ENCODE measurements at regions not wholly inside any gene's neighbourhood (a gene's known extent, or its start where the extent isn't known, plus 50 kb on each side); places are given as distances from the start of the nearest gene placed in this dataset.
"Not testable (repeated sequence)": the region's sequence is repeated elsewhere in the genome, so short reads cannot be mapped to it uniquely, and the experiment has no call there.

DNA sequence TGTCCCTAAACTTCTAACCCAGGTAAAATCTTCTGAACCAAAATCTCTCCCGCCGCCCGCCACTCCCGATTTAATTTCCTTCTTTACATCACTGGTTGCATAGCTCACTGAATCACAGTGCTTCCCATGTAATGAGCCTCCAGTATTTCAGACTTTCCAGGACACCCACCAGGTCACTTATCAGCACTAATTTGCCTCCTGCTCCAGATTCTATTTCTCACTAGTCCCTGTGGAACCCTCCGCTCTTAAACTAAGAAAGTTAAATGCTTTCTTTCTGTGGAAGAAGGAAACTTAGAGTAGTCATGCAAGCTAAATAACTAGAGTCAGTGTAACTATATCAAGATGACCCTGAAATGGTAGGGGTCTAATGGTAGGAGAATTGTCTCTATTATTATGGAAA lies 106.6 kb upstream of the OPCML start:
- no peak for DNase-seq (ENCODE audit: low read depth)

DNA sequence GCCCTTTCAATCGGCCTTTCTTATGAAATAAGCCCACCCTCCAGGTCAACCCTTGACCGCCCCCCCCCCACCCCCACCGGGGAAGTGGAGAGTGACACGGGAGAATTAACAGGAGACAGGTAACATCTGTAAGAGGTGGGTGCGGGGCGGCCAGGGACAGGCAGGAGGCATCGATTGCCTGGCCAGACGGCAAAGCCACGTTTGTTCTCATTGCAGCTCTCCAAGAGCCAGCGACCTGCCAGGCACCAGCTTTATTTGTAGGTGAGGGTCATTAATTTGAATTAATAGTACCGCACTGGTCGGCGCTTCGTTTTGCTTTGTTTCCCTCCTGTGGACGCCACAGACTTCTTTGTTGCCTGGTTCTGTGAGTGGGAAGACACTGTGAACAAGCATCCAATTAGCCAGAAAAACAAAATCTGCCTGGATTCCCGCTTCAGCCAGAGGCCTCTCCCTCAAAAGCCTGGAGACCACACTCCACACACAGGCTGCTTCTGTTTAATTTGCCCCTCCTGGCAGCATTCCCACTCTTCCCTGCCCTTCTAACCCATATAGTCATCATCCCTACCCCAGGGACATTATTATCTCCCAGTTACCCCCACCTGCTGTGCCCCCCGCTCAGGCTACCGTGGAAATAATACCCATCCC lies 104.5 kb upstream of the OPCML start:
- no peak for DNase-seq (ENCODE audit: low read depth)

DNA sequence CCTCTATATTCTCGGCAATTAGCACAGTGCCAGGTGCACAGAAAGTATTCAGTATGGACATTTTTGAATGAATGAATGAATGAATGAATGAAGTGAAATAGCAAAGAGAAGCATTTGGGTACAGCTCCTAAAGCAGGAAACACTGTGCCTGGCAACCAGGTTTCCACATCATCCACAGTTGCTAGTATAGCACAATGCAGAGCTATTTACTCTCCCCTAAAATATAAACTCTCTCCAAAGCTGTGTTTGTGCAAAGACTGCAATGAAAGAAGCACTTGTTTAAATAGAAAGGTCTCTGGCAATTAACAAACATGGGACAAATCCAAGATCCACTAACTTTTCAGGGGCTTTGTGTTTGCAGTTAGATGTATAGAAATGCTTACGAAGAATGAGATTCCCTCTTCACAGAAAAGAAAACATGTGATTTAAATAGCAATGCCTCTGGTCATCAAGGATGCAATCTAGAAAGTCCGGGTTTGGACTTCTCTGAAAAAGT lies 103.0 kb upstream of the OPCML start:
- no peak for DNase-seq (ENCODE audit: low read depth)

DNA sequence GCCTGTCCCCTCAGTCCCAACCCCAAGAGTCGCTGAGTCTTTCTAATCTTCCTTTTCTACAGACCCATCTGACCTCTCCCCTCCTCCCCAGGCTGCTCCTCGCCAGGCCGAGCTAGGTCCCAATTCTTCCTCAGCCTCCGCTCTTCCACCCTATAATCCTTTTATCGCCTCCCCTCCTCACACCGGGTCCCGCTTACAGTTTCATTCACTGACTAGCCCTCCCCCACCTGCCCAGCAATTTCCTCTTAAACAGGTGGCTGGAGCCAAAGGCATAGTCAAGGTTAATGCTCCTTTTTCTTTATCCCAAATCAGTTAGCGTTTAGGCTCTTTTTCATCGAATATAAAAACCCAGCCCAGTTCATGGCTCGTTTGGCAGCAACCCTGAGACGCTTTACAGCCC lies 96.1 kb upstream of the OPCML start:
- DNase-seq (ENCODE audit: low read depth), result not testable (repeated sequence)

DNA sequence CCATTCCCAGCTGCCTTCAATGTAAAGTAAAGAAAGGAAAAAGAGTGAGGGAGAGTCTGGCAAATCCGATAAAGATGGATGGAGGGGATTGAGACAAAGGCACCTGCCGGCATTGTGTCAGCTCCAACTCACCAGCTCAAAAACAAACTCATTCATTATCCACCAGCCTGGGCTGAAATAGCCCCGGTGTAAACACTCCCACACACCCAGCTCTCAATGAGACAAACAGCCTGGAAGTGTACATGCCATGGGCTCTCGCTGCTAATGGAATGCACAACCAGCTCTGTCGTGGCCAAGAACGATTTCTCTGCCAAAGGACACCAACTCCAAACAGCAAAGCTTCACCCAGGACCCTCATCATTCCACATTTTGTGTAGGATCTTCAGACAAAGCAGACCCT lies 89.3 kb upstream of the OPCML start:
- DNase-seq (ENCODE audit: low read depth), result no peak

DNA sequence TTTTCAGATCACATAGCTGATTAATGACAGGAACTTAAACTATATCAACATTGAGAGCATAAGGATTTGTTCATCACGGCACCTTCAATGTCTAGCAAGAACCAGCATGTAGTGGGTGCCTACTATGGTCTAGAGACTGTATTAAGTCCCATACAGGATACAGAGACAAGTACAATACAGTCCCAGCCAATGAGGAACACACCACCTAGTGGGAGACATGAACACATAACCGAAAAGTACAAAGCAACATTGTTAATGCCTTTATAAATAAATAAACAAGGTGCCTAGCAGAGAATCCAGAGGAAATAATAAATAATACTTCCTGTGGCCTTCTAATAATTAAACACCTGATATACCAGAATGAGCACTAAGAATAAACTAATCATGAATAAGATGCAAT lies 87.7 kb upstream of the OPCML start:
- DNase-seq (ENCODE audit: low read depth), result no peak

DNA sequence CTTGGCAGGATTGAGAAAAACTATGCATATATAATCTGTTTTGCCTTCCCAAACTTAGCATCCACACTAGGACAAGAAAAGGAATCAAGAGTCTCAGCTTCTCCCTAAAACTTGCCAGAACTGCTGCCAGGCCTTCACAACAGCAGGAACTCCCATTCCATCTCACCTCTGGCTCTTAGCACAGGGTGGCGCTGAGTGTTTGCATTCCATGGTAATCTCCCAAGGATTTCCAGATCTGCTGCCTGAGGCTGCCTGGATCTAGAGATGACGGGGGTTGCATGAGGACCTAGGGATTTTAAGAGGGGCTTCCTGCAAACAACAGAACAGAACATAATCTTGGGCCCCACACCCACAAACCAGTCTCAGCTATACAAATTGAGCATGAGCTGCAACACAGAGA lies 87.1 kb upstream of the OPCML start:
- DNase-seq (ENCODE audit: low read depth), result no peak

DNA sequence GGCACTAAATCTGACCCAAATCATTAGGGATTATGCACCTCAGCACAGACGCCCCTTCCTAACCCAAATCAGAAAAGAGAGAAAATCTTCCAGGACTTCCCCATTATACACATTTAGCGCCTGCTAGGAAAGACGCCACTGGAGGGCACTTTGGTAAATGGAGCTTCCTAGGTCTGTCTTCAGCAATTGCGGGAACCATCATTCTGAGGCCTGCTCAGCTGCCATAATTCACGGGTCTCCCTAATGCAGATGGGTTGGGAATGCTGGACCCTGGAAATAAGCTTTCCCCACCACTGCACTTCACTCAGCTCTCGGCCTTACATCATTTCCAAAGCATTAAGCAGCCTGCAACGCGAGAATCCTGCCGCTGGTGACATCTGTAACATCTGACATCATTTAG lies 86.2 kb upstream of the OPCML start:
- DNase-seq (ENCODE audit: low read depth), result no peak

DNA sequence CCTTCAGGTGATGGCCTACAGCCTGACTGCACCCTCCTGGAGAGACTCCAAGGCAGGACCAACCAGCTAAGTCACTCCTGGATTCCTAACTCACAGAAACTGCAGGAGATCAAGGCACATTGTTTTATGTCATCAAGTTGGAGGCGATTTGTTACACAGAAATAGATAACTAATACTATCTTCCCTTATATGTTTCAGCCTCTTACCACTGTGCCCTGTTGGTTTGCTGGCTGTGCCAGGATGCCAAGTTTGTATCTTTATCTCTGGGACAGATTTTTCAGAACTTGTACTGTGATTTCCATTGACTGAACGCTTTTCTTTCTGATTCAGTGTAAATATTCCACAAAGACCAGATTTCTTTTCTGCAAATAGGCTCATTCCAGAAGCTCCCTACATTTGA lies 76.2 kb upstream of the OPCML start:
- DNase-seq (ENCODE audit: low read depth), result no peak

DNA sequence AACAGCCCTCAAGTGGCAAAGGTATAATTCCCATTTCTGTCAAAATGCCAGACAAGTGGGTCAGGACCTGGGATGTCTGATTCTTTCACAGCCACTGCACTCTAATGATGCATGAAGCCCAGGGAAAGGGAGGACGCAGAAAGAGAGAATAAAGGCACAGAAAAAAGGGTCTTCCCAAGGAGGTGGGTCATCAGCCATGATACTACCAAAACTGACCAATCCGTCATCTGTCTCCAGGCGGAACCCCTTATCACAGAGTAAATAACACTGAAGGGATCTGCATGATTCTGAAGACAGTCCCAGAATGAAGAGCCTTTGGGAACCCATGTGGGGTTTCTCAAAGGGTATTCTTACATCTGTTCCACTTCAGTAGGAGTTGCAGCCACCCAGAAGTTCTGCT lies 73.8 kb upstream of the OPCML start:
- DNase-seq (ENCODE audit: low read depth), result no peak

DNA sequence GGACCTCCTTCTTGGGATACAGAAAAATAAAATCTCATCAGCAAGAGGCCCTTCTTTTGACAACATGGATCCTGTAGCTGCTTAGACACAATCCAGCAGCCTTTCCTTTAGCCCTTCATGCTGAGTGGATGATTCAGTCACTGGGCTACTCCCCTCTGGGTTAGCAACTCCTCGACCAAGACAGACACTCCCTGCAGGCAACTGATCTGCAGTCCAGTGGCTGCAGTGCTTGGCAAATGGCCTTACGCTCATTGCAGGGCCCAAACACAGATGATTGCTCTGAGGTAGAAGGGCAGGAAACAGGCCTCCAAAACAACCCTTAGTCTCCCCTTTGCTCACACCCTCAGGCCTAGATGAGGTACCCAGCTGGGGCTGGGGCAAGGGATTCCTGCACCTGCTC lies 73.2 kb upstream of the OPCML start:
- DNase-seq (ENCODE audit: low read depth), result no peak

DNA sequence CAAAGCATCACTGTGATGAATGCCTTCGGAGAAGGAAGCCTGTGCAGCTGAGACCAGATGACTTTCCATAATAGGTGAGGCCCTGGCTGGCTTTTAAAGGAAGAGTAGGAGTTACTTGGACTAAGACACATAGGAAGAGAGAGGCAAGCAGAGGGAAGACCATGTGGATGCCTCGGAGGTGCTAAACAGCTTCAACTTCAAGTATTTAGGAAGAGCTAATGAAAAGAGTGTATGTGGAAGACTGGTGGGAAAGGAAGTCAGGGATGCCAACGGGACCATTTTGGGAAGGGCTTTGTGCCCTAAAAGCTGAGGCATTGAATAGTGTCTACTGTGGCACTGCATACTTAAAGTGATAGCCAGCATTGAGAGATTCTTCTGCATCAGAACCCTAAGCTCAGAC lies 69.3 kb upstream of the OPCML start:
- no peak for DNase-seq (ENCODE audit: low read depth)

DNA sequence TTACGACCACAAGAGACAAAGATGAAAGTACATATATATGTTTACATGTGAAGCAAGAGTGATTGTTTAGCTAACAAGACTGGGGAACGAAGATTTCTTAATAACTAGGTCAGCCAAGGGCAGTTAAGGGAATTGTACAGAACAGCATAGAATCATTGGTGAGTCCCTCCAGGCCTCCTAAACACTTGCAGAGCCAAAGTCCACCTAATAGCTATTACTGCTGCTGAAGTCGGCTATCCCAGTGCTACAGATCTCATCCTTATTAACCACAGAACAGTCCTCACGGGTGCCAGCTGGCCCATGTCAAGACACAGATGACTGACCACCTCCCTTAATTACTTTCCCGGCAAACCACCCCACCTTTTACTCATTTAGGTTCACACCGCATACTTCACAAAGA lies 68.5 kb upstream of the OPCML start:
- DNase-seq (ENCODE audit: low read depth), result no peak

DNA sequence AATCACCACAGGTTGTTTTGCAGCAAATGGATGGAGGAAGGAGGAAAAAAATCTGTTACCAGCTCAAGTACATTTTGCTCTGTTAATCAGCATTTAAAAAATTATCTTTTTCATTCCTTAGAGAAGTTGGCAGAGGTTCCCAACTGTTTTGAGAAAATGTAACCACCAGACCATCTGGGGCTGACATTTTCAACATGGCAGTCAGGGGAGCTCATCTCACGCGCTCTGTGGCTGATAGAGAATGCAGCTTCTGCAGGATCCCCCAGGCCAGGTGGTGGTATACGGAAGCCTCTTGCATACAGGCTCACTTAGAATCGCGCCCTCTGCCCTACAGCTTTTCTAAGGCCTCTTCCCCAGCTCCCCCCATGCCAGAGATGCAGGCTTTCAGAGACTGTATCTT lies 68.0 kb upstream of the OPCML start:
- DNase-seq (ENCODE audit: low read depth), result no peak

DNA sequence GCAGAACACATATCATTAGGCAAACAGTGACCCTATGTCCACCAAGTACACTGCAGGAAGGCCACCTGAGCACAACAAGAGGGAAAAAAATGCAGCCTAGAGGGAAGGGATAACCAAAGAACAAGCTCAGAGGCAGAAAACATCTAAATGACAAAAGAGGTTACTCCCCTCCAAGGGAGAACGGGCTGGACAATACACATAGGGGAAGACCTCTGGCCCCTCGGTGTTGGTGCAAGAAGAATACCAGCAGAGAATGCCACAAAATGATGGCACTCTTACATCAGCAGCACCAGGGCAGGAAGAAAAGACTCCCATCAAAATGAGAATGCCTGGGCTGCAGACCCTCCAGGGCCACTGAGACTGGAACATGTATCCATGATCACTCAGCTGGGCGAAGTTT lies 66.6 kb upstream of the OPCML start:
- DNase-seq (ENCODE audit: low read depth), result no peak

DNA sequence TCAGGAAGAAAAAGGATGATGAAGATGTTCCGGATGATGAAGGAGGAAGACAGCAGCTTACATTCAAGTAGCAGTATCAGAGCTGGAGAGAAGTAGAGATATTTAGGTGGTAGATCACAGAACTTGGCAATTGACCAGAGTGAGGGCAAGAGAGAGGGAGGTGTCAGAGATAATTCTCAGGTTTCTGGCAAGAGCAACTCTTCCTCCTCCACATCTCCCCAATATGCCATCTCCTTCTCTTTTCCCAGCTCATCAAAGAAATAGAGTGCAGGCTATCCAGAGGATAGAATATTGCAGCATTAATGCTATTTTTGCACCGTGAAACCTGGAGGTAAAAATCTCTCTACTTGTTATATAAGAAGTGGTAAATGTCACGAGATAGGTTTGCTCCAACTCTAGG lies 64.9 kb upstream of the OPCML start:
- DNase-seq (ENCODE audit: low read depth), result no peak

DNA sequence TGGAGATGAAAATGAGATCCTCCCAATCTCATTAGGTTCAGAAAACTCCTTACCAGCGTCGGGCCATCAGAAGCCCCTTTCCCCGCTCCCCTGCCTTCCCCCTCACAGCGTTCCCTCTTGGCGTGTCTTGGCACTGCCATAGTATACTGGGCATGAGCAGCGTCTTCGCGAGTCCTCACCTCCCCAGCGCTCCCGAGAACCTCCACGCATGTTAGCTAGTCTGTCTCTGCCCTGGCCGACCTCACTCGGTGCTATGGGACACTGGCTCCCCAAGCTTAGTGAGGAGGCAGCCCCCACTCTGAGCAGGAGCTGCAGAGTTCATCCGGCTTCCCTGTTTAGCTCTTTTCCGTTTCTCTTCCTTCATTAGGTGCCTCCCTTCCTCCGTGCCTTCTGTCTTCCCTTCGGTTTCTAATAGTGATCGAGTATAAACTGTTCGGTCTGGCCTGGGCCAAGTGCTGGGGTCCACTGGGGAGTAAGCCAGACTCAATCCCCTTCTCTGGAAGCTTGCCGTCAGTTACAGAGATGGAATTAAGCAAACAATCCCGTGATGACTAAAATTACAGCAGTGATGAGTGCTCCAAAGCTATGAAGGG lies 63.8 kb upstream of the OPCML start:
- DNase-seq (ENCODE audit: low read depth), result no peak

DNA sequence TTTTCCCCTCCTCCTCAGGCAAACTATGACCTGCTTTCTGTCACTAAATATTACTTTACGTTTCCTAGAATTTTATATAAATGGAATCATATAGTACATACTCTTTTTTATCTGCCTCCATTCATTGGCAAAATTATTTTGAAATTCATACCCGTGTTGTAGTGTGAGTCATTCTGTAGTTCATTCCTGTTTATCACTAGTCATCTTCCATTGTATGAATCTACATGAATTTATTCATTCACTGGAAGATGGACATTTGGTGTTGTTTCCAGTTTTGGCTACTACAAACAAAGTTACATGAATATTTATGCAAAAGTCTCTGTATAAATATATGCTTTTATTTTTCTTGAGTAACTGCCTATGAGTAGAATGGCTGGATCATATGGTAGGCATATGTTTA lies 60.7 kb upstream of the OPCML start:
- DNase-seq (ENCODE audit: low read depth), result no peak

DNA sequence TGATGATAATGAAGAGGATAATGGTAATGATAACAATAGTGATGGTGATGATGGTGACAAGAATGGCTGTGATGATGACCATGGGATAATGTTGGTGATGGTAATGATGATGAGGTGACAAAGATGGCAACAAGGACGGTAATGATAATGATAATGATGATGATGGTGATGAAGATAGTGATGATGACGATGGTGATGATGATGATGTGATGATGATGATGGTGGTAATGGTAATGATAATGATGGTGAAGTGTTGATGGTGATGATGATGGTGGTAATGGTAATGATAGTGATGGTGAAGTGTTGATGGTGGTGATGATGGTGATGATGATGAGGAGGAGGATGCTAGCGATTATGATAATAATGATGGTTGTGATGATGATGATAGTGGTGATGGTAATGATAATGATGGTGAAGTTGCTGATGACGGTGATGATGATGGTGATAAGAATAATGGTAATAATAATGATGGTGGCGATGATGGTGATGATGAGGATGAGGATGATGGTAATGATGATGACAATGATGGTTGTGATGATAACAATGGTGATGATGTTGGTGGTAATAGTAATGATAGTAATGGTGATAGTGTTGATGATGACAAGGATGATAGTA lies 54.7 kb upstream of the OPCML start:
- no peak for DNase-seq (ENCODE audit: low read depth)

DNA sequence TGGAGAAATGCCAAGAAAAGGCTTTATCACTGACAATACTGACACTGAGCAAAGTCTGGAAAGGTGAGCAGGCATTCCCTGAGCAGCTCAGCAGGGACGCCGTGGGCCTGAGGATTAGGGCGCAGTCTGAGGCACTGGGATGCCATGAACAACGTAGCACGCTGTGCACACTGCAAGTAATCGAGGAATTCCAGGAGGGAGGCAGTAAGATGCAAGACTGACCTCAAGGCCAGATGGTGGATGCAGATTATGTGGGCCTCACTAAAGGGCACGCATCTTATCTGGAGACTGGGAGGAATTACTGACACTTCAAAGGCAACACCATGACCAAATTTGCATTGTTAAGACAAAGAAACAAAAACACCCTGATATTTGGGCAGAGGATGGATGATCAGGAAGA lies 50.4 kb upstream of the OPCML start:
- DNase-seq (ENCODE audit: low read depth), result no peak

DNA sequence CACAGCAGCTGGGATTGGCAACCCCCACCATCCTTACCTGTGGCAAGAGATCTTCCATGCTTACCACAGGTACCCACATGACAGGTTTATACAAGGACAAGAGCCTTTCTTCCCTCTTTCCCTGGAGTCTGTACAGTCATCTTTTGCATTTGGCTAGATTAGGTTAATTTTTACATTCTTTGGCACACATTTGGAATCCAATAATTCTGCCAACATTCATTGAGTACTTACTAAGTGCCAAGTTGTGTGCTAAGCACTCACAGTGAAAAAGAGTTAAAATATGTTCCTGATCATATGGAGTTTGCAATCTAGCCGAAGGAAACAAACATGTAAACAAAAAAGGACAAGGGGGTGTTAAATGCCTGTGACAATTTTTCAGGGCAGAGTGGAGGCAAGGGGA lies 50.0 kb upstream of the OPCML start:
- no peak for DNase-seq (ENCODE audit: low read depth)
